ENCODE measurements at regions not wholly inside any gene's neighbourhood (a gene's known extent, or its start where the extent isn't known, plus 50 kb on each side); places are given as distances from the start of the nearest gene placed in this dataset.

DNA sequence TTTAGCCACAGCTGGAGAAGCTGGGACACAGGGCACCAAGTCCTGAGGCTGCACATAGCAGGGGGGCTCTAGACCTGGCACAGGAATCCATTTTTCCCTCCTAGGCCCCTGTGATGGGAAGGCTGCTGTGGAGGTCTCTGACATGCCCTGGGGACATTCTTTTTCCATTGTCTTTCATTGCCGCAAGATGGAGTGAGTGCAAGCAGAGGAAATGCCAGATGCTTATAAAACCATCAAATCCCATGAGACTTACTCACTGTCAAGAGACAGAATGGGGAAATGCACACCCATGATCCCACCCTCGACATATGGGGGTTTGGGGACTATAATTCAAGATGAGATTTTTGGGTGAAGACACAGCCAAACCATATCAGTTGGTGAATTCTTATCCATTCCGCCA, 94.7 kb upstream of the FERD3L start:
- Mint-ChIP-seq H3K4me1 (no peaks in the 10 kb centered on the region), H3K4me3 (no peak overlapping the region), H3K27me3 (no peaks in the 10 kb centered on the region), H3K9me3 (ENCODE audit: insufficient read depth) (peaks cover 4% of the 10 kb centered on the region), H3K27ac (no peak overlapping the region)
- no peaks in the 10 kb centered on the region for H3K27me3 ChIP-seq (replicated peaks in 1 of 4; ENCODE audit: control extremely low read depth in 1 of 4, control insufficient read depth in 3 of 4, insufficient read depth in 4 of 4, low read length in 3 of 4)
- TF ChIP-seq EZH2 (IDR thresholded peaks at IDR 0.05; ENCODE audit: borderline replicate concordance, insufficient read depth, low read depth, low read length, poor library complexity, severe bottlenecking) = no peak
- TF ChIP-seq, protein P1, sequence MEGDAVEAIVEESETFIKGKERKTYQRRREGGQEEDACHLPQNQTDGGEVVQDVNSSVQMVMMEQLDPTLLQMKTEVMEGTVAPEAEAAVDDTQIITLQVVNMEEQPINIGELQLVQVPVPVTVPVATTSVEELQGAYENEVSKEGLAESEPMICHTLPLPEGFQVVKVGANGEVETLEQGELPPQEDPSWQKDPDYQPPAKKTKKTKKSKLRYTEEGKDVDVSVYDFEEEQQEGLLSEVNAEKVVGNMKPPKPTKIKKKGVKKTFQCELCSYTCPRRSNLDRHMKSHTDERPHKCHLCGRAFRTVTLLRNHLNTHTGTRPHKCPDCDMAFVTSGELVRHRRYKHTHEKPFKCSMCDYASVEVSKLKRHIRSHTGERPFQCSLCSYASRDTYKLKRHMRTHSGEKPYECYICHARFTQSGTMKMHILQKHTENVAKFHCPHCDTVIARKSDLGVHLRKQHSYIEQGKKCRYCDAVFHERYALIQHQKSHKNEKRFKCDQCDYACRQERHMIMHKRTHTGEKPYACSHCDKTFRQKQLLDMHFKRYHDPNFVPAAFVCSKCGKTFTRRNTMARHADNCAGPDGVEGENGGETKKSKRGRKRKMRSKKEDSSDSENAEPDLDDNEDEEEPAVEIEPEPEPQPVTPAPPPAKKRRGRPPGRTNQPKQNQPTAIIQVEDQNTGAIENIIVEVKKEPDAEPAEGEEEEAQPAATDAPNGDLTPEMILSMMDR (IDR thresholded peaks at IDR 0.05) = no peak
- no peak overlapping the region for H3K9ac ChIP-seq (ENCODE audit: low read length)
- H3K79me2 ChIP-seq (ENCODE audit: control insufficient read depth, insufficient read depth, low read length) = no peaks in the 10 kb centered on the region
- H3K4me3 ChIP-seq (ENCODE audit: control extremely low read depth in 1 of 5, extremely low read depth in 1 of 5, insufficient read depth in 1 of 5, low read depth in 2 of 5, low read length in 4 of 5) = no peak overlapping the region
- DNase-seq = no peak
- H3K4me2 ChIP-seq (replicated peaks; ENCODE audit: low read depth, low read length, poor library complexity, severe bottlenecking) = no peak overlapping the region
- H3K4me1 ChIP-seq (ENCODE audit: control insufficient read depth in 2 of 2, insufficient read depth in 2 of 2, low read length in 2 of 2) = no peaks in the 10 kb centered on the region
- ChIA-PET POLR2A (no interaction called here), CTCF (no interaction called here)
- no peak overlapping the region for H3K27ac ChIP-seq (ENCODE audit: low read length in 2 of 2)
- H3K36me3 ChIP-seq (replicated peaks in 1 of 2; ENCODE audit: control extremely low read depth in 1 of 2, control insufficient read depth in 1 of 2, extremely low read depth in 1 of 2, insufficient read depth in 2 of 2, low read length in 1 of 2) = no peaks in the 10 kb centered on the region
- no peaks in the 10 kb centered on the region for H4K20me1 ChIP-seq (ENCODE audit: control insufficient read depth, insufficient read depth, low read length, poor library complexity, severe bottlenecking)
- H2AFZ ChIP-seq (ENCODE audit: insufficient read depth, low read depth, low read length, poor library complexity, severe bottlenecking) = no peak overlapping the region
- WGBS (ENCODE audit: insufficient coverage) = no CpG with 5 or more reads among the region's 3 CpGs
- ATAC-seq (ENCODE audit: low read depth) = no peak
- H3K9me3 ChIP-seq (ENCODE audit: control extremely low read depth in 1 of 3, control insufficient read depth in 2 of 3, insufficient read depth in 1 of 3, low read length in 2 of 3) = peaks cover 0 to 8% (median 0%) of the 10 kb centered on the region in 3 donors
- intact Hi-C loops (cut with micrococcal nuclease) = no loop called here

DNA sequence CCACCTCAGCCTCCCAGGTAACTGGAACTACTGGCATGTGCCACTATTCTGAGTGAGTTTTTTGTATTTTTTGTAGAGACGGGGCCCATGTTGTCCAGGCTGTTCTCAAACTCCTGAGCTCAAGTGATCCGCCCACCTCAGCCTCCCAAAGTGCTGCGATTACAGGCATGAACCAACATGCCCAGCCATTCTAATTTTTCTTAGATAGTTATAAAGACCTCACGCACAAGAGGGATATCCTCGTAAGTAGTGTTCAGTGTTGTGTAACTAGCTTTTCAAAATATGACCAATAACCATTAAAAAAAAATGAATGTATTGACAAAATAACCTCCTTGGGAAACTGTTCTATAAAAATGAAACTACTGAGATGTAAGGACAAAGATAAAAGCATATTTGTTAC, 90.5 kb upstream of the FERD3L start:
- no peak for TF ChIP-seq EZH2 (IDR thresholded peaks at IDR 0.05; ENCODE audit: borderline replicate concordance, insufficient read depth, low read depth, low read length, poor library complexity, severe bottlenecking)
- TF ChIP-seq, protein P1 (IDR thresholded peaks at IDR 0.05) = no peak
- Histone ChIP-seq H3K4me2 (replicated peaks; ENCODE audit: low read depth, low read length, poor library complexity, severe bottlenecking) (no peak overlapping the region), H3K36me3 (replicated peaks in 1 of 2; ENCODE audit: control extremely low read depth in 1 of 2, control insufficient read depth in 1 of 2, extremely low read depth in 1 of 2, insufficient read depth in 2 of 2, low read length in 1 of 2) (no peaks in the 10 kb centered on the region), H3K9ac (ENCODE audit: low read length) (no peak overlapping the region), H3K79me2 (ENCODE audit: control insufficient read depth, insufficient read depth, low read length) (no peaks in the 10 kb centered on the region), H3K4me1 (ENCODE audit: control insufficient read depth in 2 of 2, insufficient read depth in 2 of 2, low read length in 2 of 2) (no peaks in the 10 kb centered on the region), H3K4me3 (ENCODE audit: control extremely low read depth in 1 of 5, extremely low read depth in 1 of 5, insufficient read depth in 1 of 5, low read depth in 2 of 5, low read length in 4 of 5) (no peak overlapping the region), H2AFZ (ENCODE audit: insufficient read depth, low read depth, low read length, poor library complexity, severe bottlenecking) (no peak overlapping the region), H3K9me3 (ENCODE audit: control extremely low read depth in 1 of 3, control insufficient read depth in 2 of 3, insufficient read depth in 1 of 3, low read length in 2 of 3) (peaks cover 0 to 2% (median 0%) of the 10 kb centered on the region in 3 donors), H4K20me1 (ENCODE audit: control insufficient read depth, insufficient read depth, low read length, poor library complexity, severe bottlenecking) (no peaks in the 10 kb centered on the region), H3K27ac (ENCODE audit: low read length in 2 of 2) (no peak overlapping the region), H3K27me3 (replicated peaks in 1 of 4; ENCODE audit: control extremely low read depth in 1 of 4, control insufficient read depth in 3 of 4, insufficient read depth in 4 of 4, low read length in 3 of 4) (no peaks in the 10 kb centered on the region)
- 60% methylated on average over 1 of the region's 5 CpGs for WGBS (ENCODE audit: insufficient coverage)
- DNase-seq (no peak), ATAC-seq (ENCODE audit: low read depth) (no peak)
- Mint-ChIP-seq H3K4me1 (no peaks in the 10 kb centered on the region), H3K4me3 (no peak overlapping the region), H3K9me3 (ENCODE audit: insufficient read depth) (peaks cover 5% of the 10 kb centered on the region), H3K27me3 (no peaks in the 10 kb centered on the region), H3K27ac (no peak overlapping the region)
- POLR2A ChIA-PET = no interaction called here
- intact Hi-C loops (cut with micrococcal nuclease) = no loop called here
- CTCF ChIA-PET = no interaction called here

Measured in B cell (primary cell).